ENCODE measurements at regions not wholly inside any gene's neighbourhood (a gene's known extent, or its start where the extent isn't known, plus 50 kb on each side); places are given as distances from the start of the nearest gene placed in this dataset.
A peak's percentile ranks its signal among the peaks of the same experiment; 100 is the strongest.

DNA sequence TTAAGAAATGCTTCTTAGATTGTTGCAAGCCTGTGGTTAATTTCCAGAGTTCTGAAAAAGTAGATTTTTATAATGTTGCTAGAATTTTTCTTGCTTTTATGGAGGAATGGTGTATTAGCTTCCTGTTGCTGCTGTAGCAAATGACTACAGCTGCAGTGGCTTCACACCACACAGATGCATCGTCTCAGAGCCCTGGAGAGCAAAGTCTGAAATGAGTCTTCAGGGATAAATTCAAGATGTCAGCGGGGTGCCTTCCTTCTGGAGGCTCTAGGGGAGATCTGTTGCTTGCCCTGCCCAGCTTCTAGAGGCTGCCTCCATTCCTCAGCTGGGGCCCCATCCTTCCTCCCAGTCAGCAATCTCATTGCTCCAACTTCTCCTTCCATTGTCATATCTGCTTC, 187.8 kb downstream of the ZNF516 start:
- Histone ChIP-seq H3K4me1 (ENCODE audit: control extremely low read depth in 1 of 4, control insufficient read depth in 4 of 4, insufficient read depth in 4 of 4, low read length in 3 of 4) (no peaks in the 10 kb centered on the region), H3K36me3 (ENCODE audit: control insufficient read depth in 4 of 4, insufficient read depth in 4 of 4, low read length in 3 of 4) (no peaks in the 10 kb centered on the region), H3K4me3 (ENCODE audit: control insufficient read depth in 1 of 7, extremely low read depth in 1 of 7, insufficient read depth in 4 of 7, low read depth in 2 of 7, low read length in 6 of 7) (no peak overlapping the region), H3K27ac (ENCODE audit: insufficient read depth in 1 of 2, low read depth in 1 of 2, low read length in 2 of 2, poor library complexity in 1 of 2, severe bottlenecking in 2 of 2) (no peak overlapping the region), H3K9me3 (ENCODE audit: control extremely low read depth in 1 of 5, control insufficient read depth in 4 of 5, insufficient read depth in 2 of 5, low read depth in 1 of 5, low read length in 4 of 5) (peaks cover 0 to 2% (median 0%) of the 10 kb centered on the region in 5 experiments), H3K27me3 (replicated peaks in 2 of 5; ENCODE audit: control insufficient read depth in 4 of 5, insufficient read depth in 5 of 5, low read length in 4 of 5) (no peaks in the 10 kb centered on the region)
- CTCF ChIA-PET: interaction anchor here (0.6 kb wide), 1 partner anchor 33 kb away, joined by 3 read pairs; no protein-coding TSS in a partner anchor
- no peak for DNase-seq
- POLR2A ChIA-PET: no interaction called here
- WGBS (ENCODE audit: insufficient coverage): 94% methylated on average over 2 of the region's 2 CpGs

DNA sequence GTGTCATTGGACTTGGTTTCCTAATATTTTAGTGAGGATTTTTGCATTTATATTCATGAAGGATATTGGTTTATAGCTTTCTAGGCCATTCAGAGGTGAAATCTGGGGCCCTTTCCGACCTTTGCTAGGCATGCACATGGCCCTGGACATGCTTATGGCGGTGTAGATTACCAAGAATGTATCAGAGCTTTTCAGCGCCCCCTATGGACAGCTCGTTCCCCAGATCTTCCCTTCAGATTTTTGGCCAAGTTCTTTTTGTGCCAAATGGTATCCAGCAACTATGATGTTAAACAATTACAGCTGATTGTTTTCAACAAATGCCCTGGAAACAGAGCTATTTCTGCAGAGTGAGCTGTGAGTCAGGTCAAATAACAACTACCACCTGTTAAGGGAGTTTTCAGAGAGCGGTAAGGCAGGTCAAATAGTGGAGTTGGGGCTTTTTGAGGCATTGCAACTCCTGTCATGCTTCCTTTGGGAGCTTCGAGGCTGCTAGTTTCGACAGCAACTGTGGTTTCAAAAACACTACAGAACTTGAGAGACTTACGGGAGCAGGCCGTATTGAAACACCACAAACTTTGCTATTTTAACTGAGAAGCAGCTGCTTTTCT, 188.3 kb downstream of the ZNF516 start:
- Histone ChIP-seq H3K36me3 (ENCODE audit: control insufficient read depth in 4 of 4, insufficient read depth in 4 of 4, low read length in 3 of 4) (no peaks in the 10 kb centered on the region), H3K27ac (ENCODE audit: insufficient read depth in 1 of 2, low read depth in 1 of 2, low read length in 2 of 2, poor library complexity in 1 of 2, severe bottlenecking in 2 of 2) (no peak overlapping the region), H3K27me3 (replicated peaks in 2 of 5; ENCODE audit: control insufficient read depth in 4 of 5, insufficient read depth in 5 of 5, low read length in 4 of 5) (no peaks in the 10 kb centered on the region), H3K9me3 (ENCODE audit: control extremely low read depth in 1 of 5, control insufficient read depth in 4 of 5, insufficient read depth in 2 of 5, low read depth in 1 of 5, low read length in 4 of 5) (peaks cover 0 to 2% (median 0%) of the 10 kb centered on the region in 5 experiments), H3K4me3 (ENCODE audit: control insufficient read depth in 1 of 7, extremely low read depth in 1 of 7, insufficient read depth in 4 of 7, low read depth in 2 of 7, low read length in 6 of 7) (no peak overlapping the region), H3K4me1 (ENCODE audit: control extremely low read depth in 1 of 4, control insufficient read depth in 4 of 4, insufficient read depth in 4 of 4, low read length in 3 of 4) (no peaks in the 10 kb centered on the region)
- ChIA-PET CTCF (interaction anchor here (0.6 kb wide), 1 partner anchor 32 kb away, joined by 3 read pairs; no protein-coding TSS in a partner anchor), POLR2A (no interaction called here)
- DNase-seq: no peak
- WGBS (ENCODE audit: insufficient coverage): 93% methylated on average over 9 of the region's 9 CpGs

- Histone ChIP-seq H3K9me3 (ENCODE audit: control extremely low read depth in 1 of 5, control insufficient read depth in 4 of 5, insufficient read depth in 2 of 5, low read depth in 1 of 5, low read length in 4 of 5) (peaks cover 0 to 5% (median 0%) of the 10 kb centered on the region in 5 experiments), H3K27me3 (replicated peaks in 2 of 5; ENCODE audit: control insufficient read depth in 4 of 5, insufficient read depth in 5 of 5, low read length in 4 of 5) (peaks cover 0 to 5% (median 0%) of the 10 kb centered on the region in 5 experiments), H3K4me1 (ENCODE audit: control extremely low read depth in 1 of 4, control insufficient read depth in 4 of 4, insufficient read depth in 4 of 4, low read length in 3 of 4) (no peaks in the 10 kb centered on the region), H3K4me3 (ENCODE audit: control insufficient read depth in 1 of 7, extremely low read depth in 1 of 7, insufficient read depth in 4 of 7, low read depth in 2 of 7, low read length in 6 of 7) (no peak overlapping the region), H3K27ac (ENCODE audit: insufficient read depth in 1 of 2, low read depth in 1 of 2, low read length in 2 of 2, poor library complexity in 1 of 2, severe bottlenecking in 2 of 2) (no peak overlapping the region), H3K36me3 (ENCODE audit: control insufficient read depth in 4 of 4, insufficient read depth in 4 of 4, low read length in 3 of 4) (no peaks in the 10 kb centered on the region)
- DNase-seq: no peak
- ChIA-PET POLR2A (no interaction called here), CTCF (no interaction called here)
- WGBS (ENCODE audit: insufficient coverage): 68% methylated on average over 3 of the region's 3 CpGs
These were observed 209.2 kb downstream of the ZNF516 start for GRCh38 chr18:76285866-76286265.

DNA sequence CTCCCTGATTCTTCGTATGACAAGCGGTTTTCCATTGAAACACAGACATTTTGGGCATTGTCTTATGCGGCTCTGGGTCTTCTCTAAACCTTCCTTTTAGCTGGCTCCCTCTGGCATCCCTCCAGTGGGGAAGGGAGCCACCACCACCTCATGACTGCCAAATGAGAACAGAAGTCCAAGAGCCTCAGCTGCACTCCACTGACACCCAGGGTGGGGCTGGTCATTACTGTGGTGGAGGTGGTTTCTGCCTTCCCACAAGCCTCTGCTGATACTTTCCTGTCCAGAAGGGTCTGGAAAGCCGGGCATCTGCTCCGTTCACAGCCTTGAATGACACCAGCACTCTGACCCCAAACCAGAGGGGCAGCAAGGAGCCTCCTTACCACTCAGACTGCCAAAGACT, 213.5 kb downstream of the ZNF516 start:
- WGBS (ENCODE audit: insufficient coverage): 81% methylated on average over 5 of the region's 5 CpGs
- no peak overlapping the region for H3K4me3 ChIP-seq (ENCODE audit: control insufficient read depth in 1 of 7, extremely low read depth in 1 of 7, insufficient read depth in 4 of 7, low read depth in 2 of 7, low read length in 6 of 7)
- H3K9me3 ChIP-seq (ENCODE audit: control extremely low read depth in 1 of 5, control insufficient read depth in 4 of 5, insufficient read depth in 2 of 5, low read depth in 1 of 5, low read length in 4 of 5): peaks cover 0 to 5% (median 0%) of the 10 kb centered on the region in 5 experiments
- POLR2A ChIA-PET: no interaction called here
- DNase-seq: no peak
- no peaks in the 10 kb centered on the region for H3K36me3 ChIP-seq (ENCODE audit: control insufficient read depth in 4 of 4, insufficient read depth in 4 of 4, low read length in 3 of 4)
- CTCF ChIA-PET: no interaction called here
- H3K27me3 ChIP-seq (replicated peaks in 2 of 5; ENCODE audit: control insufficient read depth in 4 of 5, insufficient read depth in 5 of 5, low read length in 4 of 5): peaks cover 0 to 6% (median 0%) of the 10 kb centered on the region in 5 experiments
- no peak overlapping the region for H3K27ac ChIP-seq (ENCODE audit: insufficient read depth in 1 of 2, low read depth in 1 of 2, low read length in 2 of 2, poor library complexity in 1 of 2, severe bottlenecking in 2 of 2)
- no peaks in the 10 kb centered on the region for H3K4me1 ChIP-seq (ENCODE audit: control extremely low read depth in 1 of 4, control insufficient read depth in 4 of 4, insufficient read depth in 4 of 4, low read length in 3 of 4)

GRCh38 chr18:76277801-76278200, 217.2 kb downstream of the ZNF516 start:
- H3K27ac ChIP-seq (ENCODE audit: insufficient read depth in 1 of 2, low read depth in 1 of 2, low read length in 2 of 2, poor library complexity in 1 of 2, severe bottlenecking in 2 of 2): no peak overlapping the region
- POLR2A ChIA-PET: no interaction called here
- no peaks in the 10 kb centered on the region for H3K4me1 ChIP-seq (ENCODE audit: control extremely low read depth in 1 of 4, control insufficient read depth in 4 of 4, insufficient read depth in 4 of 4, low read length in 3 of 4)
- DNase-seq: no peak
- peaks cover 0 to 11% (median 7%) of the 10 kb centered on the region in 5 experiments for H3K27me3 ChIP-seq (replicated peaks in 2 of 5; ENCODE audit: control insufficient read depth in 4 of 5, insufficient read depth in 5 of 5, low read length in 4 of 5)
- CTCF ChIA-PET: no interaction called here
- H3K4me3 ChIP-seq (ENCODE audit: control insufficient read depth in 1 of 7, extremely low read depth in 1 of 7, insufficient read depth in 4 of 7, low read depth in 2 of 7, low read length in 6 of 7): no peak overlapping the region
- H3K36me3 ChIP-seq (ENCODE audit: control insufficient read depth in 4 of 4, insufficient read depth in 4 of 4, low read length in 3 of 4): no peaks in the 10 kb centered on the region
- peaks cover 0 to 5% (median 0%) of the 10 kb centered on the region in 5 experiments for H3K9me3 ChIP-seq (ENCODE audit: control extremely low read depth in 1 of 5, control insufficient read depth in 4 of 5, insufficient read depth in 2 of 5, low read depth in 1 of 5, low read length in 4 of 5)
- WGBS (ENCODE audit: insufficient coverage): 100% methylated on average over 4 of the region's 4 CpGs

GRCh38 chr18:76275727-76276313, 219.2 kb downstream of the ZNF516 start:
- Histone ChIP-seq H3K36me3 (ENCODE audit: control insufficient read depth in 4 of 4, insufficient read depth in 4 of 4, low read length in 3 of 4) (no peaks in the 10 kb centered on the region), H3K9me3 (ENCODE audit: control extremely low read depth in 1 of 5, control insufficient read depth in 4 of 5, insufficient read depth in 2 of 5, low read depth in 1 of 5, low read length in 4 of 5) (no peaks in the 10 kb centered on the region), H3K27me3 (replicated peaks in 2 of 5; ENCODE audit: control insufficient read depth in 4 of 5, insufficient read depth in 5 of 5, low read length in 4 of 5) (peaks cover 0 to 11% (median 7%) of the 10 kb centered on the region in 5 experiments), H3K27ac (ENCODE audit: insufficient read depth in 1 of 2, low read depth in 1 of 2, low read length in 2 of 2, poor library complexity in 1 of 2, severe bottlenecking in 2 of 2) (no peak overlapping the region), H3K4me3 (ENCODE audit: control insufficient read depth in 1 of 7, extremely low read depth in 1 of 7, insufficient read depth in 4 of 7, low read depth in 2 of 7, low read length in 6 of 7) (no peak overlapping the region), H3K4me1 (ENCODE audit: control extremely low read depth in 1 of 4, control insufficient read depth in 4 of 4, insufficient read depth in 4 of 4, low read length in 3 of 4) (no peaks in the 10 kb centered on the region)
- ChIA-PET POLR2A (no interaction called here), CTCF (interaction anchor here (0.9 kb wide), 1 partner anchor 12 kb away, joined by 3 read pairs; no protein-coding TSS in a partner anchor)
- no peak for DNase-seq
- WGBS (ENCODE audit: insufficient coverage): 53% methylated on average over 6 of the region's 7 CpGs

- ChIA-PET POLR2A (no interaction called here), CTCF (interaction anchor here (1.0 to 1.3 kb wide), 2 partner anchors 17 to 32 kb away, joined by 3 read pairs; no protein-coding TSS in a partner anchor)
- H3K27me3 ChIP-seq (replicated peaks in 2 of 5; ENCODE audit: control insufficient read depth in 4 of 5, insufficient read depth in 5 of 5, low read length in 4 of 5): peaks cover 0 to 11% (median 7%) of the 10 kb centered on the region in 5 experiments
- 38% methylated on average over 15 of the region's 19 CpGs for WGBS (ENCODE audit: insufficient coverage)
- H3K4me1 ChIP-seq (ENCODE audit: control extremely low read depth in 1 of 4, control insufficient read depth in 4 of 4, insufficient read depth in 4 of 4, low read length in 3 of 4): no peaks in the 10 kb centered on the region
- H3K9me3 ChIP-seq (ENCODE audit: control extremely low read depth in 1 of 5, control insufficient read depth in 4 of 5, insufficient read depth in 2 of 5, low read depth in 1 of 5, low read length in 4 of 5): no peaks in the 10 kb centered on the region
- no peak overlapping the region for H3K27ac ChIP-seq (ENCODE audit: insufficient read depth in 1 of 2, low read depth in 1 of 2, low read length in 2 of 2, poor library complexity in 1 of 2, severe bottlenecking in 2 of 2)
- H3K4me3 ChIP-seq (ENCODE audit: control insufficient read depth in 1 of 7, extremely low read depth in 1 of 7, insufficient read depth in 4 of 7, low read depth in 2 of 7, low read length in 6 of 7): no peak overlapping the region
- H3K36me3 ChIP-seq (ENCODE audit: control insufficient read depth in 4 of 4, insufficient read depth in 4 of 4, low read length in 3 of 4): no peaks in the 10 kb centered on the region
- peak in 2 of 3 donors; percentile 33 to 37 for DNase-seq
These were observed 220.4 kb downstream of the ZNF516 start for GRCh38 chr18:76274468-76275289.

Measured in common myeloid progenitor, CD34-positive (primary cell).